HG03175 (cell line): ENCODE measurements at regions not wholly inside any gene's neighbourhood (a gene's known extent, or its start where the extent isn't known, plus 50 kb on each side); places are given as distances from the start of the nearest gene placed in this dataset.

ENCODE experiments used
- ATAC-seq: cut with Tn5 transposase; IDR thresholded peaks from one replicate; pipeline ENCODE4 v1.9.1; 2021; ENCODE audit warnings: mild to moderate bottlenecking, moderate library complexity; ENCODE audit not compliant: unreplicated experiment

- ATAC-seq = no peak
These were observed 232.6 kb upstream of the SRRM4 start for GRCh38 chr12:118748478-118749380.

DNA sequence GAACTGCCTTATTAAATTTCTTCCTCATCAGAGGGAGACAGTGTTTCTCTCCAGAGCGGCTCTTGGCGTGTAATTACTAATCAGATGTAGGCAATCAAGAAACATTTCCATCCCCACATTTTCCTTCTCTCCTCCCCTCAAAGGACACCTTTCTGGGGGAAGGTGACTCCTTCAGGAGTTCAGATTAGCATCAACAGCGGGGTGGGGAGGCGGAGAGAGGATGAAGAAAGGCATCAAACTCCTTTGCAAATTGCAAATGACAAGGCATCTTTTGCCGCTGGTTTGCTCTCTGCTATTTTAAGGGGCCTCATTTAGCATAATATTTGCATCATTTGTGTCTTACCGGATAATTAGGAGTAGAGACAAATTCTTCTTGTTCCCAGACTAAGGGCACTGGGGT is 231.7 kb upstream of the SRRM4 start:
- ATAC-seq = no peak

DNA sequence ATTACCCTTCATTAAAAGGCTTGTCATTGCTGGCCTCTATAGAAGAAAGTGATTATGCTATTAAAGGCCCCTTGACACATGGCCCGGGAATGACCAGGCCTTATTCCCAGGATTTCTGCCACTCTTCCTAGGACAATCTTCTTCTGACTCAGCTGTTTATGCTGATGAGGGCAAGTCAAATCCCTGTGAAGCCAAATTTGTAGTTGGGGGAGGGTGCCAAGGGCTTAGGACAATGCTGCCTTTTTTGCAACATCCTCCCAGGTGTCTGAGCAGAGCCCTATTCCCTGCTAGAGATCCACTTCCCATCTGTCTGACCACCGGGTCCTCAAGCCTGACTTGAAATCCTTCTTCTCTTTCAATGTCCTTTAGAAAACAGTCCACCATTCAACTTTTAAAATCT is 230.7 kb upstream of the SRRM4 start:
- ATAC-seq = no peak

DNA sequence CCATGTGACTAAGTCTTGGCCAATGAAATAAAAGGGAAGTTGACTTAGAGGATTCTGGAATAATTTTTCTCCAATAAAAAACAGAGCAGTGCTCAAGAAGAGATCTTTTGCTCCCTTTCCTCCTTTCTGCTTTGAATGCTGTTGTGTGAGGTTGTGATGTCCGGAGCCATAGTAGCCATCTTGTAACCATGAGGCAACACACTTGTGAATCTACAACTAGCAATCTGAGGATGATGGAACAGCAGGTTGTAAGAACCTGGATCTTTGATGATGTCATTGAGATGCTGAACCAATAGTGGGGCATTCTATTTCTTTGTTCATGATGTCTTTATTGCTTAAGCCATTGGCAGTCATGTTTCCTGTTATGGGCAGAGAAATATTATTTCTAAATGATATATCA is 230.0 kb upstream of the SRRM4 start:
- no peak for ATAC-seq

DNA sequence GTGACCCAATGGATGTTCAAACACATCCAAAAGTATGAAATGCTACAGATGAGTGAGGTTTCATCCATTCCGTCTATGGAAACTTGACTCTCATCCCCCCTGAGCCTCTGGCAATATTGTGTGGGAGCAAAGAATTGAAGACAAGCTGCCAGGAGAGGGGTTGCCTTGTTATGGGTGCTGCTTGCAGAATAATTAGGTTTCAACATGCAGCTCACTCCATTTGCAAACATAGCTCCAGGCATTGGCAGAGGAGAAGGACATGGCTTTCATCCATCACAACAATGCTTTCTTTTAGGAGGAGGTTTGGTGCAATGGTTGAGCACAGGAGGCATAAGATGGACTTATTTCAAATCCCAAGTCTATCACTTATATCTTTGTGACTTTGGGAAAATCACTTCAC is 220.7 kb upstream of the SRRM4 start:
- no peak for ATAC-seq

DNA sequence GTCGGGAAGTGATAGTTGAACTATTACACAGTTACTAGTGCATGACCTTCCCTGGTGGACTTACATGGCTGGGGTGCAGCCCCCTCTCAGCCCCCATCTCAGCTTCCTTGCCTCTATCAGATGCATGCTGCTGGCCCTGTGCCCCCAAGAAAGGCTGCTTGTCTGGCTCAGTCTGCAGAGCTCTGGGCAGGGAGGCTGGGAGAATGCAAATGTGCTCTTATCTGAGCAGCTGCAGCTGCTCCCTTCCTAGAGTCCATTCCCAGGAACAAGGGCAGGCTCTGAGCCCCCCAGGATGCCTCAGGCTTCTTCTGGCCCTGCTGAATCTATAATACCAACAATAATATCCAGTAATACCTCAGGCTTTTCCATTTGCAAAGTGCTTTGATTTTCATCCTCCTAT is 218.1 kb upstream of the SRRM4 start:
- no peak for ATAC-seq

GRCh38 chr12:118773956-118774723 is 207.2 kb upstream of the SRRM4 start:
- ATAC-seq = no peak

DNA sequence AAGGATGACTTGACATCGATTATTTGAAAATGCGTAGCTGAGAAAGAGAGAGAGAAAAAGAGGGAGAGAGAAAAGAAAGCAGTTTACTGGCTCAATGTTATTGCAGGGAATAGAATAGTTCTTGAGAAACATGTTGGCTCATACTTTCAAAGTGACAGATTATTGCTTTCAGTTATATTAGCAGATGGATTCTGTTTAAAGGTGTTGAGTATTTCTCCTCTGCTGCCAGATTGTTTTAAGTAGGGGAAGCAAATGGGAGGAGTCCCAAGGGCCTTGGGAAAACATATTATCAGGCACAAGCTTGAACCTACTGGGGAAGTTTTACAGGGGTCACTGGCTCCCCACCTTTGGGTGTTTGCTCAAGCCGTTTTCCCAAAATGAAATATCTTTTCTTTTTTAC is 203.8 kb upstream of the SRRM4 start:
- ATAC-seq = no peak

DNA sequence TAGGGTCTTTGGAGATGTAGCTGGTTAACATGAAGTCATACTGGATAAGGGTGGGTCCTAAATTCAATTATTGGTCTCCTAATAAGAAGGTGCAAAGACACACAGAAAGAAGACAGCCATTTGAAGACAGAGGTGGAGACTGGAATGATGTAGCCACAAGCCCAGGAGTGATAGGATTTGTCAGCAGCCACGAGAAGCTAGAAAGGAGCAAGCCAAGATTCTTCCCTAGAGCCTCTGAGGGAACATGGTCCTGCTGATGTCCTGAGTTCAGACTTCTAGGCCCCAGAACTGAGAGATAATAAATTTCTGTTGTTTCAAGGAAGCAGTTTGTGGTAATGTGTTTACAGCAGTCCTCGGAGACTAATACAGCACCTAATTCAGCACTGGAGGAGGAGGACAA is 203.3 kb upstream of the SRRM4 start:
- ATAC-seq = no peak

GRCh38 chr12:118780939-118781338 is 200.4 kb upstream of the SRRM4 start:
- ATAC-seq = no peak

DNA sequence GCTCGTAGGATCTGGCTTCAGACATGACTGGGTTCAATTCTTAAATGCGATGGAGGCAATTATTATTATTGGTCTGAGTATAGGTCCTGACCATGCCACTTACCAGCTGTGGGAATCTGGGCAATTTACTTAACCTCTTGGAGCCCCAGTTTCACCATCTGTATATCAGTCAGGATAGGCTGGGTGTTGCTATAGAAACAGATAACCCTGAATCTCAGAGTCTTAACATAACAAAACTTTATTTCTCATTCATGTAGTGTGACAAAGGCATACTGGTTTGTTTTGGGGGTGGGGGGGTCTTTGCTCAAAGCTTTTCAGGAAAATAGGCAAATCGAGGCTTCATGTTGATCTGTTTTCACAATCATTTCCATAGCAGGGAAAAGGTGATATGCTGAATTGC is 199.6 kb upstream of the SRRM4 start:
- no peak for ATAC-seq

DNA sequence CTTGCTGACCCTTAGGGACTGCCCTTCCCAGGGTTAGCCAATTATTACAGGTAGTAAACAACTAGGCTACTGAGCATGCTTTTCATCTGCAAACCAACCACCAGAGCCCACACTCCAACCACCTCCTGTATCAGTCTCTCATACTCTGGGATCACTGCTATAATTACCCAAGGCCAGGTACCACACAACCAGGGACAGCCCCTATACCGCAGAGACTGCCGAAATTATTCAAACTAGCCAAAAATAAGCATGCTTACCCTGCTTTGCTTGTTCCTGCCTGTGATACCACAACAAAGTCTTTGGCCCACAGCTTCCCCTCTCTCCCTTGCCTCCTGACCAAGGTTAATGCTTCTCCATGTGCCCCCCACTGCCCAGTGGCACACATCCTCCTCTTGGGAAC is 197.6 kb upstream of the SRRM4 start:
- ATAC-seq = no peak

GRCh38 chr12:118790578-118790977 is 190.8 kb upstream of the SRRM4 start:
- no peak for ATAC-seq

GRCh38 chr12:118813778-118814357 is 167.5 kb upstream of the SRRM4 start:
- ATAC-seq = no peak

- ATAC-seq = no peak
These were observed 165.0 kb upstream of the SRRM4 start for GRCh38 chr12:118816296-118816695.

- no peak for ATAC-seq
These were observed 159.9 kb upstream of the SRRM4 start for GRCh38 chr12:118821386-118821925.

DNA sequence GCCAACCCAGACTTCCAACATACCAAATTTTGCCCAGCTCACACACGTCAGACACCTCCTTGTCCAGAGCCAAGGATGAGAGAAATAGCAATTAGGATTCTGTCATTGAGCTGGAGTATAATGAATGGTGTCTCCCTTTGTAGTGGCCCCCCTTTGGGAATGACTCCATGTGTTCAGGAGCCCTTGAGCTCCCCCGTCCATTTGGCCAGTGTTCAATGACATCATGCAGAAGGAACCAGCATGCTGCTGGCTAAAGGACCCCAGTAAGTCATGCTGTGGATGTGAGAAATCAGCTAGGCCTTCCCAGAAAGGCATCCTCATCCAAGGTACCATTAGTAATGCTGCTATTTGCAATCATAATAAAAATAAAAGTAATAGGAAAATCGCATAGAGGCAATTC is 158.8 kb upstream of the SRRM4 start:
- ATAC-seq = no peak

DNA sequence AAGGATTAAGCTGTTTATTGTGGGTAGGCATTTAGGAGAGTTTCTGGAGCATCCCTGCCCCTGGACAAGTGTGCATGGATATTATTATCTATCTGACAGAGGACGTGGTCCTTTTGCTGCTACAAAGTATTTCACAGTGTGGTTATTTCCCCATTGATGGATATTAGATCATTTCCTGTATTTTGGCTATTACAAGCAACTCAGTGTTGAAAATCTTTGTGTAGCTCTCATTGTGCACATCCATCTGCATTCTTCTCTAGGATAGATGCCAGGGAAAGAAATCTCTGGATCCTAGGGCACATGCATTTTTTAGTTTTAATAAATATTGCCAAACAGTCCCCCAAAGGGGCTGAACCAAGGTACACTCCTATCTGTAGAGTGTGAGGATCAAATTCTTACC is 154.3 kb upstream of the SRRM4 start:
- ATAC-seq = no peak

GRCh38 chr12:118827606-118828005 is 153.7 kb upstream of the SRRM4 start:
- ATAC-seq = no peak

DNA sequence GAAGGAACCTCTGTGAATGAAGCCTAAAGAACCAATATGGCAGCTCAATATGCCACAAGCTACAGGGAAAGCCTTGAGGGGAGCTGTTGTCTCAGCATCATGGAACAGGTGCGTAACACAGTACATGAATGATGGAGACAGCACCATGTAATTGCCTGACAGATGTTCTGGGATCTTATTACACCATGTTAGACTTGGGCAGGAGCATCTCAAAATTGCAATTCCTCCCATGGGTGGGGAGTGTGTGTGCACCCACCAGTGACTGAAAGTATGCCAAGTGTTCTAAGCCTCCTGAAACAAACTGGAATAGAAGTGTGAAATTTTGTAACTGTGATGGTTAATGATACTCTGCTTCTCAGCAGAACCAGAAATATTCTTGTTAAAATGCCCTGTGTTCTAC is 151.0 kb upstream of the SRRM4 start:
- ATAC-seq = no peak

DNA sequence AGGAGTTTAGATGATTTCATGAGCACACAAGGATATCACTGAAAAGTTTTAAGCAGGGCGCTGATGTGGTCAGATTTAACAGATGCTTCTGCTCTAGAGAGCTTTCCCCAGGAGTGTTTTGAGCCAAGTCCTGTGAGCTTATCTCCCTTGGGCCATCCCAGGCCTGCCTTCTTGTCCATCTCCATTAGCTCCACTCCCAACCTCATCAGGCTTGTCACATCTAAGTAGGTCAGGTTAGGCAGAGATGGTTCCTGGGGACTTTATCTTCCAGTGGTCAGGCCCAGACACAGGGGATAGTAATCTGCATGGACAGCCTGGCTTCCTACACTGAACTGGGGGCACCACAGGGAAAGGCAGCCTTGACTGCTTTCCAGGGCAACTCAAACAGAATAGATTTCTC is 145.4 kb upstream of the SRRM4 start:
- no peak for ATAC-seq

GRCh38 chr12:118840399-118840798 is 140.9 kb upstream of the SRRM4 start:
- no peak for ATAC-seq
